GM23338 (cell line): ENCODE measurements at regions not wholly inside any gene's neighbourhood (a gene's known extent, or its start where the extent isn't known, plus 50 kb on each side); places are given as distances from the start of the nearest gene placed in this dataset.

Experiments
- ATAC-seq: fragments of 200-7000 bp; cut with Tn5 transposase; 3 replicates; pipeline ENCODE4 v1.9.1; 2020
- DNase-seq: peaks from one replicate; pipeline ENCODE4 v3.0.0-alpha.2; 2015; ENCODE audit warnings: low spot score
- H2AFZ ChIP-seq: fragments of 200-600 bp; sonication (generic); 2 replicates; pipeline ENCODE4 v1.8.0; 2016; ENCODE audit warnings: antibody characterized with exemption, mild to moderate bottlenecking, moderate library complexity
- H3F3A ChIP-seq: fragments of 200-600 bp; sonication (generic); replicated peaks from 2 replicates; pipeline ENCODE4 v1.8.0; 2017; ENCODE audit warnings: antibody characterized with exemption, mixed run types, low read depth
- H3K27ac ChIP-seq: fragments of 200-600 bp; sonication (generic); 2 replicates; pipeline ENCODE4 v1.6.1; 2016; ENCODE audit warnings: low read depth
- H3K27me3 ChIP-seq: fragments of 200-600 bp; sonication (generic); 2 replicates; pipeline ENCODE4 v1.8.0; 2016; ENCODE audit warnings: mild to moderate bottlenecking, mixed run types, moderate library complexity; ENCODE audit not compliant: insufficient read depth
- H3K36me3 ChIP-seq: fragments of 200-600 bp; sonication (generic); 2 replicates; pipeline ENCODE4 v1.8.0; 2016; ENCODE audit warnings: mild to moderate bottlenecking; ENCODE audit not compliant: insufficient read depth
- H3K4me1 ChIP-seq: fragments of 200-600 bp; sonication (generic); 2 replicates; pipeline ENCODE4 v1.8.0; 2016; ENCODE audit warnings: mild to moderate bottlenecking, moderate library complexity; ENCODE audit not compliant: insufficient read depth
- H3K4me2 ChIP-seq: fragments of 200-600 bp; sonication (generic); 2 replicates; pipeline ENCODE4 v1.7.1; 2017; ENCODE audit warnings: mixed run types
- H3K4me3 ChIP-seq: fragments of 200-600 bp; sonication (generic); 2 replicates; pipeline ENCODE4 v1.6.1; 2016; ENCODE audit warnings: mixed run types
- H3K79me2 ChIP-seq: fragments of 200-600 bp; sonication (generic); replicated peaks from 2 replicates; pipeline ENCODE4 v1.8.0; 2017; ENCODE audit warnings: mild to moderate bottlenecking; ENCODE audit not compliant: insufficient read depth
- H3K9me2 ChIP-seq: fragments of 200-600 bp; sonication (generic); 2 replicates; pipeline ENCODE4 v1.8.0; 2017; ENCODE audit not compliant: insufficient read depth
- H4K20me1 ChIP-seq: fragments of 200-600 bp; sonication (generic); replicated peaks from 2 replicates; pipeline ENCODE4 v1.8.0; 2017; ENCODE audit warnings: mild to moderate bottlenecking; ENCODE audit not compliant: insufficient read depth
- H3K27ac Mint-ChIP-seq: 2 replicates; pipeline ENCODE4 v1.8.0; 2020; ENCODE audit warnings: inconsistent platforms, mild to moderate bottlenecking, moderate library complexity, mixed read lengths
- H3K27me3 Mint-ChIP-seq: 3 replicates; pipeline ENCODE4 v1.8.0; 2022; ENCODE audit warnings: low read depth, mild to moderate bottlenecking, moderate library complexity, mixed read lengths, inconsistent platforms; ENCODE audit not compliant: insufficient read depth, poor library complexity
- H3K36me3 Mint-ChIP-seq: 3 replicates; pipeline ENCODE4 v1.8.0; 2021; ENCODE audit warnings: low read depth, mild to moderate bottlenecking, inconsistent platforms, moderate library complexity, mixed read lengths
- H3K4me1 Mint-ChIP-seq: 3 replicates; pipeline ENCODE4 v1.8.0; 2020; ENCODE audit warnings: mild to moderate bottlenecking, inconsistent platforms, mixed read lengths
- H3K4me3 Mint-ChIP-seq: 3 replicates; pipeline ENCODE4 v1.8.0; 2021; ENCODE audit warnings: moderate library complexity, mild to moderate bottlenecking, inconsistent platforms, mixed read lengths
- H3K9me3 Mint-ChIP-seq: 3 replicates; pipeline ENCODE4 v1.8.0; 2020; ENCODE audit warnings: moderate library complexity, mild to moderate bottlenecking, inconsistent platforms, mixed read lengths
- CREB1 ChIP-seq: fragments of 250-450 bp; sonication (Bioruptor Pico); IDR thresholded peaks from 2 replicates; pipeline ENCODE4 v1.5.0; 2020; ENCODE audit warnings: low read depth, mild to moderate bottlenecking, moderate library complexity
- EZH2 ChIP-seq: fragments of 200-600 bp; sonication (generic); IDR thresholded peaks from one replicate; pipeline ENCODE4 v1.8.0; 2017; ENCODE audit warnings: antibody characterized with exemption, mild to moderate bottlenecking, low read depth; ENCODE audit not compliant: unreplicated experiment
- POLR2AphosphoS5 ChIP-seq: IDR thresholded peaks from 2 replicates; pipeline ENCODE4 v1.6.1; 2016; ENCODE audit warnings: antibody characterized with exemption, low read depth
- STAT1 ChIP-seq: IDR thresholded peaks from one replicate; pipeline ENCODE4 v1.6.1; 2016; ENCODE audit warnings: antibody characterized with exemption; ENCODE audit not compliant: unreplicated experiment
- ZNF331 ChIP-seq: fragments of 250-450 bp; sonication (Bioruptor Pico); IDR thresholded peaks from 2 replicates; pipeline ENCODE4 v1.5.0; 2020; ENCODE audit warnings: low read depth, mild to moderate bottlenecking, moderate library complexity
- ZNF462 ChIP-seq: fragments of 250-450 bp; sonication (Bioruptor Pico); IDR thresholded peaks from 2 replicates; pipeline ENCODE4 v1.5.0; 2020; ENCODE audit warnings: mild to moderate bottlenecking, moderate library complexity
- TF ChIP-seq, protein P1 (sequence below): IDR thresholded peaks from 2 replicates; pipeline ENCODE4 v1.6.1; 2016; ENCODE audit warnings: antibody characterized with exemption
- TF ChIP-seq, protein P2 (sequence below): IDR thresholded peaks from one replicate; pipeline ENCODE4 v1.6.1; 2018; ENCODE audit warnings: antibody characterized with exemption; ENCODE audit not compliant: unreplicated experiment

DNA sequence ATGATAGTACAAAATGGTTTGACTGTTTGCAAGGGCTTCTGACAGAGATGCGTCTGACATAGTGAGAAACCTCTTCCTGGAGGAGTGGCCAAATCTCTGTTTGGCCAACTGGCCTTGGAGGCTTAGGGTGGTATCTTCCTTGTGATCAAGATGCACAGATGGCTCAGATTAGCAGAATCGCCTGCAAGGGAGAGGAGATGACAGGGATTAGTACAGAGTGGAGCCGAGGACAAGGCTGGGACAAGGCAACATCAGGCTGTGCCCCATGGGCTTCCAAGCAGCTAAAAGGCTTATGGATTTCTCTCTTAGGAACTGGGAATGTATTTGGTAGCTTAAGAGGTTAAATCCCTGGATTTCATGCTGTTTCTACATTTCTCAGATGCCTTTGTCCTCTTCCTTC is 379.1 kb downstream of the SIPA1L2 start:
- Histone ChIP-seq H3K36me3 (no peaks in the 10 kb centered on the region), H3K27ac (no peak overlapping the region), H3K27me3 (peaks cover 82% of the 10 kb centered on the region), H3K4me3 (no peak overlapping the region), H3K4me2 (no peak overlapping the region), H3K4me1 (peaks cover 33% of the 10 kb centered on the region), H3K79me2 (no peaks in the 10 kb centered on the region), H3K9me2 (no peaks in the 10 kb centered on the region), H2AFZ (no peak overlapping the region), H4K20me1 (no peaks in the 10 kb centered on the region), H3F3A (no peaks in the 10 kb centered on the region)
- no peak for TF ChIP-seq CREB1 (CRISPR knock-in tag)
- TF ChIP-seq ZNF462 (CRISPR knock-in tag): no peak
- TF ChIP-seq, protein P1, sequence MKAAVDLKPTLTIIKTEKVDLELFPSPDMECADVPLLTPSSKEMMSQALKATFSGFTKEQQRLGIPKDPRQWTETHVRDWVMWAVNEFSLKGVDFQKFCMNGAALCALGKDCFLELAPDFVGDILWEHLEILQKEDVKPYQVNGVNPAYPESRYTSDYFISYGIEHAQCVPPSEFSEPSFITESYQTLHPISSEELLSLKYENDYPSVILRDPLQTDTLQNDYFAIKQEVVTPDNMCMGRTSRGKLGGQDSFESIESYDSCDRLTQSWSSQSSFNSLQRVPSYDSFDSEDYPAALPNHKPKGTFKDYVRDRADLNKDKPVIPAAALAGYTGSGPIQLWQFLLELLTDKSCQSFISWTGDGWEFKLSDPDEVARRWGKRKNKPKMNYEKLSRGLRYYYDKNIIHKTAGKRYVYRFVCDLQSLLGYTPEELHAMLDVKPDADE: no peak
- TF ChIP-seq POLR2AphosphoS5: no peak
- TF ChIP-seq, protein P2, sequence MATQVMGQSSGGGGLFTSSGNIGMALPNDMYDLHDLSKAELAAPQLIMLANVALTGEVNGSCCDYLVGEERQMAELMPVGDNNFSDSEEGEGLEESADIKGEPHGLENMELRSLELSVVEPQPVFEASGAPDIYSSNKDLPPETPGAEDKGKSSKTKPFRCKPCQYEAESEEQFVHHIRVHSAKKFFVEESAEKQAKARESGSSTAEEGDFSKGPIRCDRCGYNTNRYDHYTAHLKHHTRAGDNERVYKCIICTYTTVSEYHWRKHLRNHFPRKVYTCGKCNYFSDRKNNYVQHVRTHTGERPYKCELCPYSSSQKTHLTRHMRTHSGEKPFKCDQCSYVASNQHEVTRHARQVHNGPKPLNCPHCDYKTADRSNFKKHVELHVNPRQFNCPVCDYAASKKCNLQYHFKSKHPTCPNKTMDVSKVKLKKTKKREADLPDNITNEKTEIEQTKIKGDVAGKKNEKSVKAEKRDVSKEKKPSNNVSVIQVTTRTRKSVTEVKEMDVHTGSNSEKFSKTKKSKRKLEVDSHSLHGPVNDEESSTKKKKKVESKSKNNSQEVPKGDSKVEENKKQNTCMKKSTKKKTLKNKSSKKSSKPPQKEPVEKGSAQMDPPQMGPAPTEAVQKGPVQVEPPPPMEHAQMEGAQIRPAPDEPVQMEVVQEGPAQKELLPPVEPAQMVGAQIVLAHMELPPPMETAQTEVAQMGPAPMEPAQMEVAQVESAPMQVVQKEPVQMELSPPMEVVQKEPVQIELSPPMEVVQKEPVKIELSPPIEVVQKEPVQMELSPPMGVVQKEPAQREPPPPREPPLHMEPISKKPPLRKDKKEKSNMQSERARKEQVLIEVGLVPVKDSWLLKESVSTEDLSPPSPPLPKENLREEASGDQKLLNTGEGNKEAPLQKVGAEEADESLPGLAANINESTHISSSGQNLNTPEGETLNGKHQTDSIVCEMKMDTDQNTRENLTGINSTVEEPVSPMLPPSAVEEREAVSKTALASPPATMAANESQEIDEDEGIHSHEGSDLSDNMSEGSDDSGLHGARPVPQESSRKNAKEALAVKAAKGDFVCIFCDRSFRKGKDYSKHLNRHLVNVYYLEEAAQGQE: no peak
- TF ChIP-seq STAT1: no peak
- no peak for TF ChIP-seq EZH2
- TF ChIP-seq ZNF331 (CRISPR knock-in tag): no peak
- ATAC-seq (peak; percentile 14; the same call in 1 of the 3 replicates), DNase-seq (peak; percentile 18)
- Mint-ChIP-seq H3K4me1 (peaks cover 54% of the 10 kb centered on the region), H3K9me3 (no peaks in the 10 kb centered on the region), H3K36me3 (no peaks in the 10 kb centered on the region), H3K4me3 (no peak overlapping the region), H3K27me3 (peaks cover 39% of the 10 kb centered on the region), H3K27ac (no peak overlapping the region)
